ENCODE measurements at regions not wholly inside any gene's neighbourhood (a gene's known extent, or its start where the extent isn't known, plus 50 kb on each side); places are given as distances from the start of the nearest gene placed in this dataset.

DNA sequence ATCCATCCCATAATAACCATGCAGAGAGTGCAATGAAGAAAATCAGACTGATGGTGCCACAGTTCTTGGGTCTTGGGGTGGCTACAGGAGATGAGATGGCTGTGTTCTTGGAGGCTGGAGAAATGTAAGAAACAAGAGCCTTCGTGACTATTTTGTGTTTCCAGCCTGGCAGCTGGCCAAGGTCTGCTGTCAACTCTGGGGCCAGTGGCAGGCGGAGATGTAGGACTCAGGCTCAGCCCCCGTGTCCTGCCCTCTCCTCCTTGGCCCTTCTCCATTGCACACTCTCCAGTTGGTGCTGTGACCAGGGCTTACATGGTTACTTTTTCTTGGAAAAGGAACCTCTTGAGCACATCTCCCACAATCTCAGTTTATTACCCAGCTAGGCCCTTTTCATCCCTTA lies 235.4 kb downstream of the DMRT2 start:
- DNase-seq (ENCODE audit: low read depth), result no peak
- H3K4me3 ChIP-seq (replicated peaks; ENCODE audit: low read depth, low read length), result no peak overlapping the region
- TF ChIP-seq, protein P1, sequence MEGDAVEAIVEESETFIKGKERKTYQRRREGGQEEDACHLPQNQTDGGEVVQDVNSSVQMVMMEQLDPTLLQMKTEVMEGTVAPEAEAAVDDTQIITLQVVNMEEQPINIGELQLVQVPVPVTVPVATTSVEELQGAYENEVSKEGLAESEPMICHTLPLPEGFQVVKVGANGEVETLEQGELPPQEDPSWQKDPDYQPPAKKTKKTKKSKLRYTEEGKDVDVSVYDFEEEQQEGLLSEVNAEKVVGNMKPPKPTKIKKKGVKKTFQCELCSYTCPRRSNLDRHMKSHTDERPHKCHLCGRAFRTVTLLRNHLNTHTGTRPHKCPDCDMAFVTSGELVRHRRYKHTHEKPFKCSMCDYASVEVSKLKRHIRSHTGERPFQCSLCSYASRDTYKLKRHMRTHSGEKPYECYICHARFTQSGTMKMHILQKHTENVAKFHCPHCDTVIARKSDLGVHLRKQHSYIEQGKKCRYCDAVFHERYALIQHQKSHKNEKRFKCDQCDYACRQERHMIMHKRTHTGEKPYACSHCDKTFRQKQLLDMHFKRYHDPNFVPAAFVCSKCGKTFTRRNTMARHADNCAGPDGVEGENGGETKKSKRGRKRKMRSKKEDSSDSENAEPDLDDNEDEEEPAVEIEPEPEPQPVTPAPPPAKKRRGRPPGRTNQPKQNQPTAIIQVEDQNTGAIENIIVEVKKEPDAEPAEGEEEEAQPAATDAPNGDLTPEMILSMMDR (IDR thresholded peaks at IDR 0.05; ENCODE audit: low read length, missing control alignments), result no peak

DNA sequence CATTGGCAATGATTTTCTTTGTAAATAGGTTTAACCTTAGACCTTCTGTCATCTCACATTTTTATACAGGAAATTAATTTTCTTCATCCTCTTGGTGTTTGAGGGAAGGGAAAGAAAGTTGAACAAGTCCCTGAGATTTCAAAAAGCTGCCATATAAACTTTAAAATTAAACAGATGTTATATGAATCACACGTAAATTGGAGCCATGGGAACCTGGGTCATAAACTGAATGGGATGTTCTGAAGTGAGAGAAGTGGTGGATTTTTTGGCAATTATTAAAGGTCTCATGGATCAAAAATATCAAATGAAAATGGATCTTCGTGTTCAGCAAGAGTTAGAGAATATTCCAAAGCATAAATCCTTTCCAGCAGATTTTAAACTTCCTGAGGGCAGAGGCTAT lies 242.2 kb downstream of the DMRT2 start:
- TF ChIP-seq, protein P1 (IDR thresholded peaks at IDR 0.05; ENCODE audit: low read length, missing control alignments), result no peak
- no peak overlapping the region for H3K4me3 ChIP-seq (replicated peaks; ENCODE audit: low read depth, low read length)
- no peak for DNase-seq (ENCODE audit: low read depth)

DNA sequence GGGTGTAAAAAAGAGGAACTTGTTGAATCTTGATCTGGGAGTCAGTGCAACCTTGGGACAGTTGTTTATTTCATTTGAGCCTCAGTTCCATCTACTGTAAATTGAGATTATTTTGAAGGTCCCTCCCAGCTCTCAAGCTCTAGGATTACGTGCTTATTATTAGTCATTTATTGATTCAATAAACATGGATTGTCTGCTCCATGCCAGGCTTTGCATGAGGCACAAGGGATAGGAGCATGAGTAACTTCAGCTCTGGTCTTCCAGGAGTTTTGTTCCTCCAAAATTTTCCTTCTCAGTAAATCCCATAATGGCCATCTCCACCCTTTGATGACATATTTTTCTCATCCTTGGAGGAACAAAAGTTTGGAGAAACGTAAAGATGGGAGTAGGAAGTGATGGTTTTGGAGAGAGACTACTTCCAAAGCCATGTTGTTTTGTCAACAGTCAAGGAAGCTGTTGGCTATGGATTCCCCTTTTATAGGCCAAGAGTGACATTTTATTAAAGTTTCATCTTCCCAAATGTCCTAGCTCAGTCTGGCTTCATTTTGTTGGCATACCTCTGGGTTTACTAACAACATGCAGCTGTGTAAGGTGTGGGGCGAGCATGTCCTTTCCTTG lies 244.6 kb downstream of the DMRT2 start:
- no peak overlapping the region for H3K4me3 ChIP-seq (replicated peaks; ENCODE audit: low read depth, low read length)
- DNase-seq (ENCODE audit: low read depth), result no peak
- TF ChIP-seq, protein P1 (IDR thresholded peaks at IDR 0.05; ENCODE audit: low read length, missing control alignments), result no peak

DNA sequence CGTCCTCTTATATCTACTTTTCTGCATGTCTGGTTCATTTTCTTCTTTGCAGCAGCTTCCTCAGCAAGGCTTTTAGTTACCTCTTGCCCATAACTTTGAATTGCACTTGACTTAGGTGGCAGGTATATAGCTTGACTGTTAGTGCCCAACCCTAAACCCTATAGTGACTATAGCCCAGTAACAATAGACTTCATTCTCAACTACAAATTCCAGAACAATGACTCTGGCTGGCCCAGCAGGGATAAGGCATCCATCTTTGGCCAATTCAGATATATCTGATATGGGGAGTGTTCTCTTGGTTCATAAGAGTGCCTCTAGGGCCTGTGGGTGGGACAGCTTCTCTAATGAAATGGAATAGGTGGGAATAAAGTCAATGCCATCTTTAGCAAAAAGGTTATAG lies 246.2 kb downstream of the DMRT2 start:
- no peak for DNase-seq (ENCODE audit: low read depth)
- no peak overlapping the region for H3K4me3 ChIP-seq (replicated peaks; ENCODE audit: low read depth, low read length)
- TF ChIP-seq, protein P1 (IDR thresholded peaks at IDR 0.05; ENCODE audit: low read length, missing control alignments), result no peak

DNA sequence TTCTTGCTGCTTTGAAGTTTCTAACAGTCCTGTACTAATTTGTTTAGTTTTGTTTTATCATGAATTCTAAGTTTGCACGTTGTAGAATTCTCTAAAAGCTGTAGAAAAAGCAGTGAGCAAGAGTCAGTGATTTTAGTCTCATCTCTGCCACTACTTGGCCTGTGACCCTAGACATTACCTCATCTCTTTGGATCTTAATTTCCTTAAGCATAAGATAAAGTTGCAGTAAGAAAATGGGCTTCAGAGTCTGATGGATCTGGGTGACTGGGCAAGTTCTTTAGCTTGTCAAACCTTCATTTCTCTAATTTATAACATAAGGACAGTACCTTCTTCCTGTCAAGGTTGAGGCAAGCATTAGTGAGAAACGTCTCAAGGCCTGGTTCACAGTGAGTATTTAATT lies 247.9 kb downstream of the DMRT2 start:
- H3K4me3 ChIP-seq (replicated peaks; ENCODE audit: low read depth, low read length), result no peak overlapping the region
- TF ChIP-seq, protein P1 (IDR thresholded peaks at IDR 0.05; ENCODE audit: low read length, missing control alignments), result no peak
- no peak for DNase-seq (ENCODE audit: low read depth)

DNA sequence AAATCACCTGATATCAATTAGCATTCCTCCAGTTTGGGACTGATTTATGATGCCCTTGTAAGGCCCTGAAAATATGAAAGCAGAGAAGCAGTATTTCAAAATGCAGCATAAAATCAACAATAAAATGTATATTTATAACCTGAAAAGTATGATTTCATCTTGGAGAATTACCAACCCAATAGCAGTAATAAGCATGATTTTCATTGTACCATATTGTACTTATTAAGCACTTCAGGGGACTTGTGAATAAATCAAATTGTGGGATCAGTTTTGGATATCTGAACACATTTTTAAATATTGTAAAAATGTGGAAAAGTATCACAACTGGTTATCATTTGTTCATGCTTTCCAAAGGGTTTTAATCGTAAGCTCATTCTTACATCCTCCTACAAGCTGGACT lies 250.8 kb downstream of the DMRT2 start:
- DNase-seq (ENCODE audit: low read depth), result no peak
- no peak overlapping the region for H3K4me3 ChIP-seq (replicated peaks; ENCODE audit: low read depth, low read length)
- TF ChIP-seq, protein P1 (IDR thresholded peaks at IDR 0.05; ENCODE audit: low read length, missing control alignments), result no peak

DNA sequence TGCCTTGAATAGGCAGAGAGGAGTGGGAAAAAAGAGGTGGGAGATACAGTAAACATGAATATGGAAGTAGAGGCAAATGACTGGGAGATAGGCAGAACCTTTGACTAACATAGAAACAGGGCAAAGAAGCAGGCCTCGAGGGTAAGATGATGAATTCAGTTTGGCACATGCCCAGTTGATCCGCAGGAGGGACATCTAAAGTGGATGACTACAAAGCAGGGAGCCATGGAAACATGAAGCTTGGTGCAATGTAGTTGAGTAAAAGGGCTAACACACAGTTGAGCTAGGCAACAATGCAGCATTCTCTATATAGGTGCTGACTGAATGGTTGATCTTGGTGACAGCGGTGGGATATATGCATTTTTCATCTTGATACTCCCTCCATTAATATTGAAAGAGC lies 253.8 kb downstream of the DMRT2 start:
- H3K4me3 ChIP-seq (replicated peaks; ENCODE audit: low read depth, low read length), result no peak overlapping the region
- DNase-seq (ENCODE audit: low read depth), result no peak
- TF ChIP-seq, protein P1 (IDR thresholded peaks at IDR 0.05; ENCODE audit: low read length, missing control alignments), result no peak

Data from fibroblast of pulmonary artery (primary cell).